Hematopoietic multipotent progenitor cell treated with erythropoietin and hydrocortisone succinate and interleukin-3 and kit ligand, for 6 days (in vitro differentiated cells): ENCODE measurements at regions not wholly inside any gene's neighbourhood (a gene's known extent, or its start where the extent isn't known, plus 50 kb on each side); places are given as distances from the start of the nearest gene placed in this dataset.

Source experiments
- DNase-seq: peaks from one replicate; pipeline ENCODE4 v3.0.0-alpha.2; 2015

DNA sequence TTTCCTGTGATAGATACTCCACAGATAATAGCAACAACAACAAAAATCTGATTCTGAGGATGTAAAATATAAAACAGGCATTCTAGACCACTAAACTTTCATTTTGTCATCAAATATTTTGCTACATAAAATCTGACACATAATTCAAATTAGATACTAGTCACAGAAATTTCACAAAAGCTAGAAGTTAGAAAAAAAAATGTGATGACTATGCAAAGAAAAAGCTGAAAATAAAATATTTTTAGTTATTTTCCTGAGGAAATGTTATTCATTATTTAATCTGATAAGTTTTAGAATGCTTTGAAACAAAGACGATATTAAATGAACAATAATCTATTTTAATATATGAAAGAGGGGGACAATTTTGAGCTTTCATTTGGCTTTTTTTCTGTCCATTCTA lies 357.2 kb downstream of the SLITRK6 start:
- DNase-seq, result no peak

- no peak for DNase-seq
Measured at GRCh38 chr13:85441364-85441763, 357.9 kb downstream of the SLITRK6 start.

DNA sequence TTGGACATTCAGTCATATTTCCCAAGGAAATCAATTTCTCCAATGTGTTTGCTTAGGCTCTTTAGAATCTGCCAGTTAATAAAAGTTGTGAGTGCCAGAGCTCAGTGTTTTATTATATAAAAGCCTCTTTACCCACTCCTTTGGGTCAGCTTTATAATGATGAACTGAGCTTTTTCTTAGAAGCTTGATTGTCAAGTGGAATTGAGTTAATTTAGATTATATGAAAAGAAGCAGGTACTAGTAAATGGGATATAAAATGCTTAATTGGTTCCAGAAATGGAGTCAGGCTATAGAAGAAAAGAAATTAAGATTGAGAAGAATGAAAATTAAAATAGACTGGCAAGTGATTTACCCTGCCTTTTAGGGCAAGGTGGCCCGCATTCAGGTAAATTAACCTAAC lies 363.2 kb downstream of the SLITRK6 start:
- no peak for DNase-seq

DNA sequence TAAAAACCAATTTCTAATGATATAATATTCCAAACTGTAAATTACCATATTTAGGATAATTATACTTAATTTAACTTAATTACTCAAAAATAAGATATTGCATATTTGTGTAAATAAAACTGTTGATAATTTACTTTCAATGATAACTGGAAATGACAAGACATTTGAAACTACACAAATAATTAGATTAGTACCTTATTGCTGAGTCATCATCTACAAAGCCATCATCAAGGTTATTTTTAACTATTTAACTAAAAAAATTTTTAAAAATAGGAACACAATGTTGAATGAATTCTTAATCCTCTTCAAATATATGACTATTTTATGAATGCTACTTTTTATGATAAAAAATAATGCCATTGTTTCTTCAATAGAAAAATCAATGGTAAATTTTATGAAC lies 364.3 kb downstream of the SLITRK6 start:
- no peak for DNase-seq

DNA sequence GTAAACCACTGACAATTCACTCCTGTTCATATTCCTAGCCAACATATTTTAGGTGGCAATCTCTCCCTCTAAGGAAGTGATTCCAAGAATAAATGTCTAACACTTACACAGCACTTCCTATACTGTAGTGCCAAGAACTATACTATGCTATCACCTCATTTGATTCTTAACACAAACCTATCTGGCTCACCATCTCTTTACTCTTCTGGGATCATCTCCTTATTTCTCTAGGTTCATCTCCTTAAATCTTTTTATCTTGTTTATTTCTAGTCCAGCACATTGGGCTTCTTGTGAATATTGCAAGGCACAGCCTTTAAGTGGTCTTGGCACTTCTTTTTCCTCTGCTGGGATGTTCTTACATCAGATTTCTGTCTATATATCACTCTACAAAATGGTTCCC lies 366.3 kb downstream of the SLITRK6 start:
- DNase-seq, result no peak

DNA sequence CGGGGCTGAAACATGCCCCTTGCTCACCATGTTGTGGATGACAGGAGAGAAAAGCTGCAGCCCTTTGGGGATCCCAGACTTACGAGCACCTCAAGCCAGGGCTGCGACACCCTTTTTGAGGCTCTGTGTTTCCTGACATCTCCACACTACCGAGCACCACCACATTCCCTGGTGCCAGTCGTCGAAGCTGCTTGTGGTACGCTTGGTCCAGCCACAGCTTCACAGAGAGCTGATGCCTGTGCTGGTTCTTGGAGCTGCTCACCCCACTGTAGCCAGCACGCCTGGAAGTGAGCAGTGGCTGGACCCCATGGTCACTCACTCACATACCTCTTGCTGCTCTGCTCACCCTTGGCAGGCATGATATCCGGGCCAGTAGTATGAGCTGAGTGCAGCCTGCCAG lies 367.5 kb downstream of the SLITRK6 start:
- no peak for DNase-seq

- no peak for DNase-seq
Measured at GRCh38 chr13:85430216-85430794, 368.9 kb downstream of the SLITRK6 start.

DNA sequence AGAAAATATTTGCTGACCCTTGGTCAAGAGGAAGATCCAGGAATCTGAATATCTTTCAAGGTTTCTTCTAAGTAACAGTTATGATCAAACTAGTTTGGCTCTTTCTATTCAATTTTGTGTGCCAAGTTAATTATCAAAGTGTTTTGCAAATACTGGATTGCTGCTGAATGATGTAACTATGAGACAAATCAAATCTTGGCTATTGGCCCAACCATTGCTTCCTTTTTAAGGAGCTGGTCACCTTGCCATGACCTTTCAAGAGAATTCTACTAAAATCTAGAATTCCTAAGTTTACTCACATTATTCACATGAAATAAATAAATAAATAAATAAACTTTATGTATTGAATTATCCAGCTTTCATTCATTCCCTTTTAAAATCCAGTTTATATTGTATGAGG lies 371.8 kb downstream of the SLITRK6 start:
- no peak for DNase-seq

GRCh38 chr13:85420136-85420535 lies 379.1 kb downstream of the SLITRK6 start:
- DNase-seq, result no peak

GRCh38 chr13:85419611-85420010 lies 379.6 kb downstream of the SLITRK6 start:
- DNase-seq, result no peak

GRCh38 chr13:85417807-85418206 lies 381.4 kb downstream of the SLITRK6 start:
- no peak for DNase-seq

- no peak for DNase-seq
Measured at GRCh38 chr13:85413664-85414063, 385.6 kb downstream of the SLITRK6 start.

GRCh38 chr13:85412448-85412847 lies 386.8 kb downstream of the SLITRK6 start:
- DNase-seq, result no peak

GRCh38 chr13:85411591-85411990 lies 387.6 kb downstream of the SLITRK6 start:
- no peak for DNase-seq

DNA sequence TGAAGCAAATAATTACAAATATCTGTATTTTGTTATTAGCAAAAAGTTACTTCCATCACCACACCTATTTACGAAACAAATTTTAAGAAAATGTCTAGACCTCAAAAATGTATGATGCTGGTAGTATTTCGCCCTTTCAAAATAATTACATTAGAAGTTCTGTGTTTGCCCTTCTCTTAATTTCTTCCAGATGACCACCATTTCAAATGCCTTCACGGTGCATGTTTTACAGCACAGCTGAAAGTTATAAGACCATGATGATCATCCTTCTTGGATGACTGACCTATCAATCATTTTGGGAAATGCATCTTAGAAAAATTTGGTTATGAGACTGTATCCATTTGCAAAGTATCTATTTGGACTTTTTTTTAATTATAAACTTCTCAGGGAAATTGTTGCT lies 390.8 kb downstream of the SLITRK6 start:
- no peak for DNase-seq

DNA sequence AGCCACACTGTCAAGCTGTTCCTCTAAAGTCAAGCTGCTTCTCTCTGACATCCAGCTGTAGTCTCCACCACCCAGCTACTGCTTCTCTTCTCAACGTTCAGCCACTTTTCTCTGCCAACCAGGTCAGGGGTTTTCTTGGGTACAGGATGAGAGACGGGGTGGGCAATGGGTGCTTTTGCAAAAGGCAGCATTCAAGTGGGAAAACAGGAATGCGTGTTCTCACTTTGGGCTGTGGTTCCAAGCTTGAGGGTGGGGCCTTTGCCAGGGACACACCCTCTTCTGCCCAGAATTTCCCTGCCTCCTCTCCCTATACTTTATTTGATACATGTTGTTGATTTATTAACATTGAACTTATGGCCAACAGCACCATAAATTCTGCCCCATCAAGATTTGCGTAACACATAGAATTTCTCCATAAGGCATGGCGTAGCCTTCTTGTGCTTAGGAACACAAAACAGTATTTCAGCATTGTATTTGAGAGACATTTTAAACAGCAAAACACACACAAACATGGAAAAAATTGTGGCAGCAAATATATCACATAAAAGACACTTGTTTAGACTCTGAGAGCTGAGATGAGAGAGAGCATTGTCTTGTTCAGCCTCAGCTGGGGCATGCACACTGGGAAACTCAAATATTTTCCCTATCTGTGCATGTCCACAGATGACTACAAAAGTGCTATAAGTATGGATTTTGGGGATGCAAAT lies 392.8 kb downstream of the SLITRK6 start:
- no peak for DNase-seq

DNA sequence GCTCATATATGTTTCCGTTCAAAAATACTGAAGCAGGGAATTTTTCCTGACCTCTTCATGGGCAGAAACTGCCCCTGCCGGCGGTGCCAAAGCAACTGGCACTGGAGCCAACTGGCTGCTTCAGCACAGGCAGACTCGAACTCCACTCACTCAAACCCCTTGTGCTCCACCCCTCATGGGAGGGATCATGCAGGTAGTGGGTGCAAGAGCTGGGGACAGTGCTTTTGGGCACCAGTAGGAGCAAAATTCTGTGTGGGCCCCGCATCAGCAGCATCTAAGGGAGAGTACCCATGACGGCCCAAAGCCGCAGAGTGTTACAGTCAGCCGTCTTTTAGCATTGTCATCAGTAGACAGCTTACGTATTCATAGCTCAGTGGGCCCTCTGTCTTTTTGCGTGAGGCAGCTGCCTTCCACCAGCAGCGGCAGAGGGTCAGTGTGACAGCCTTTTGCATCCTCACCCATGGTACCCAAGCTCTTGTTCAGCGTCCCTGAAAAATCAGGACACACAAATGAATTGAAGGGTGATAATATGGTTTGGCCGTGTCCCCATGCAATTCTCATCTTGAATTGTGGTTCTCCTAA lies 393.8 kb downstream of the SLITRK6 start:
- DNase-seq, result no peak

- DNase-seq, result no peak
Measured at GRCh38 chr13:85386424-85386823, 412.8 kb downstream of the SLITRK6 start.

DNA sequence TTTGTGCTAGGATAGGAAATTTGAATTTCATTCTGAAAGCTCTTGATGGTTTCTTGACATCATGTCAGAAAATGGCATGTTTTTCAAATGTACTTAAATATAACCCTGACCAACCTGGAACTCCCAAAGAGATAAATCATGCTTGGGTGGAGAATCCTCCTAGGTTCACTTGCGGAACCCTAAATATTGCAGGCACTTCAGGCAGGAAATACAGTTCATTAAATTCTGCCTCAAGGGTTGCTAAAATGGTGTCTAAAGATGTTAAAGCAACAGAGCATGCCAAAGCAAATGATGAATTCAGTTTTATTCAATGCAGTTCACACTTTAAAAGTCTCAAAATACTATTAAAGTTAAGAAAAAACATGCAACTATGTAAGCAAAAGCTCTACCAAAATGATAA lies 415.9 kb downstream of the SLITRK6 start:
- DNase-seq, result no peak

DNA sequence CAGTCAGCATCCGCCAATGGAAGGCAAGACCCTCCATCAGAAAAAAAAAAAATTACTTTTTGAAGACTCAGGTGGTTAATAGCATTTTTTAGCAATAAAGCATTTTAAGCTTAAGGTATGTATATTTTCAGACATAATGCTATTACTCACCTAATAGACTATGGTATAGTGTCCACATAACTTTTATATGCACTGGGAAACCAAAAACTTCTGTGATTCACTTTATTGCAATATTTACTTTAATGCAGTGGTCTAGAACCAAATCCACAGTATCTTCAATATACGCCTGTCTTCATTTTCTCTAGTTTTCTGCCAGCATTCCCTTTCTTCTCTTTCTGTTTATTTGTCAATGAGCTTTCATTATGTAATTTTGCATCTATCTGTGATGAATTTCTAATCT lies 418.1 kb downstream of the SLITRK6 start:
- no peak for DNase-seq

DNA sequence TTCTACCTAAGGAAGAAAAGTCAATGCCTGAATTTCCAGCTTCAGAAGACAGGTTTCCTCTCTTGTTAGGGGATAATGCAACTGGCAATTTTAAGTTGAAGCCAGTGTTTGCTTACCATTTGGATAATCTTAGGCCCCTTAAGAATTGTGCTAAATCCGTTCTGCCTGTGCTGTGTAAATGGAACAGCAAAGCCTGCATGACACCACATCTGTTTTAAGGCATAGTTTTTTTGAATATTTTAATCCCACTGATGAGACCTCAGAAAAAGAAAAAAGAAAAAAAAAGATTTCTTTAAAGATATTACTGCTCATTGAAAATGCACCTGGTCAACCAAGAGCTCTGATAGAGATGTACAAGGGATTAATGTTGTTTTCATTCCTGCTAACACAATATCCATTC lies 419.2 kb downstream of the SLITRK6 start:
- no peak for DNase-seq

- no peak for DNase-seq
Measured at GRCh38 chr13:85379433-85379832, 419.8 kb downstream of the SLITRK6 start.

DNA sequence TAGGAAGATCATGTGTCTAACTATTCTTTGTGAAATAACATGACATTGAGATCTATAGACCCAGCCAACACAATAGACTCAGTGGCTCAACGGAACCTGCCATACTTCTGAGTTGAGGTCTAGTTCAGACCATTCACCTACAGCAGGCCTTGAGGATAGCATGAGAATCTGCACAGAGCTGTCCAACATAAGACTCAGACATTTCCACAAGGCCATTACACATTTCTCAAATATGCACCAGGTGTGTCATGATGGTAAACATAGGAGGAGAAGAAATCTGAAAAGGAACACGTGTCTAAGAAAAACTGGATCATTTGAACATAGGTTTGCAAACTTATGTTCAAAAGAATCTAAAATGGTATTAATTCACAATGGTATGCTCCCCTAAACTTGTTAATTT lies 421.4 kb downstream of the SLITRK6 start:
- no peak for DNase-seq

- DNase-seq, result no peak
Measured at GRCh38 chr13:85373322-85373721, 425.9 kb downstream of the SLITRK6 start.

DNA sequence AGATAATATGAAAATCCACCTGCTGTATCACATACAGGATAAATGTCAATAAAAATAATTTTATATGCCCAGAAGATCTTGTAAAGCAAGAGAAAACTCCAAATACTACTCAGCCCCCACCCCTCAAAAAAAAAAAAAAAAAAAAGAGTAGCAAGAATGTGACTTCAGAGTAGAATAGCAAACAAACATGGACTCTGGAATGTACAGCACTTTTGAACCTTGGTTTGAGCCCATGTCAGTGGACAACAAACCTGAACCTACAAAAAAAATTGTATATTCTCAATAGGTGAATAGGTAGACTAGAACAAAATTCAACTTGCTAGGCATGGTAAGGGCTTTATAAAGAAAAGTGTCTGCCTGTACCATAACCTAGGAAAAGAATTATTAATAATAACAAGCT lies 428.0 kb downstream of the SLITRK6 start:
- DNase-seq, result no peak
